Tibial nerve (tissue), 4 donors: ENCODE measurements at regions not wholly inside any gene's neighbourhood (a gene's known extent, or its start where the extent isn't known, plus 50 kb on each side); places are given as distances from the start of the nearest gene placed in this dataset.

ENCODE experiments used
- DNase-seq, 2 donors: peaks; one replicate each; pipeline ENCODE4 v3.0.0-alpha.2; 2019; ENCODE audit warnings: low spot score in 2 of 2
- H3K27ac ChIP-seq, 4 donors: fragments of 200-600 bp; sonication (generic) in 3 of 4; one replicate each; pipeline ENCODE4 v1.5.1; 2017 to 2019; ENCODE audit warnings: mild to moderate bottlenecking in 1 of 4
- H3K27me3 ChIP-seq, 2 donors: fragments of 200-600 bp; sonication (generic) in 1 of 2; one replicate each; pipeline versions ENCODE4 v1.5.1 to v1.6.0; 2017 to 2019
- H3K36me3 ChIP-seq, 3 donors: fragments of 200-600 bp; sonication (generic); one replicate each; pipeline ENCODE4 v1.5.1; 2018 to 2019
- H3K4me1 ChIP-seq, 4 donors: fragments of 200-600 bp; sonication (generic) in 3 of 4; one replicate each; pipeline ENCODE4 v1.5.1; 2017 to 2019
- H3K4me3 ChIP-seq, 4 donors: fragments of 200-600 bp; sonication (generic) in 3 of 4; one replicate each; pipeline ENCODE4 v1.5.1; 2017 to 2019; ENCODE audit warnings: mild to moderate bottlenecking in 1 of 4, moderate library complexity in 1 of 4
- H3K9me3 ChIP-seq, 4 donors: fragments of 200-600 bp; sonication (generic) in 3 of 4; one replicate each; pipeline ENCODE4 v1.5.1; 2017 to 2019
- CTCF ChIP-seq, 5 experiments: fragments of 200-600 bp in 3 of 5; fragments of 450-650 bp in 2 of 5; sonication (generic) in 3 of 5; IDR thresholded peaks; one replicate each; pipeline ENCODE4 v1.5.1; 2016 to 2019; ENCODE audit warnings: antibody characterized with exemption in 5 of 5, mild to moderate bottlenecking in 3 of 5, moderate library complexity in 2 of 5
- EP300 ChIP-seq, 2 donors: sonication (generic); formaldehyde crosslinking; IDR thresholded peaks; one replicate each; pipeline ENCODE4 v1.6.1; 2017; ENCODE audit warnings: antibody characterized with exemption in 2 of 2, mild to moderate bottlenecking in 1 of 2
- POLR2A ChIP-seq, 2 donors: fragments of 450-650 bp; IDR thresholded peaks; one replicate each; pipeline ENCODE4 v1.6.1; 2017; ENCODE audit warnings: antibody characterized with exemption in 2 of 2, mild to moderate bottlenecking in 2 of 2, moderate library complexity in 2 of 2
- WGBS, 2 donors: methylation state at CpG; one replicate each; pipeline ENCODE4 v1.1.5; 2018; 5-methylcytosine and 5-hydroxymethylcytosine counted together

- no peak overlapping the region for H3K4me3 ChIP-seq
- peaks cover 0 to 32% (median 0%) of the 10 kb centered on the region in 4 donors for H3K9me3 ChIP-seq
- TF ChIP-seq EP300 (IDR thresholded peaks at IDR 0.05) = no peak
- no peak for TF ChIP-seq CTCF (IDR thresholded peaks at IDR 0.05)
- TF ChIP-seq POLR2A (IDR thresholded peaks at IDR 0.05) = no peak
- H3K27me3 ChIP-seq = no peaks in the 10 kb centered on the region
- WGBS, 2 donors = 33 to 45% methylated on average over 6 of the region's 6 CpGs
- peaks cover 0 to 9% (median 0%) of the 10 kb centered on the region in 4 donors for H3K4me1 ChIP-seq
- DNase-seq = no peak
- H3K36me3 ChIP-seq = peaks cover 0 to 37% (median 0%) of the 10 kb centered on the region in 3 donors
- no peak overlapping the region for H3K27ac ChIP-seq
Observed at GRCh38 chr7:156590212-156590611, 50.4 kb upstream of the RNF32 start.

- no peaks in the 10 kb centered on the region for H3K27me3 ChIP-seq
- H3K9me3 ChIP-seq = peaks cover 0 to 31% (median 0%) of the 10 kb centered on the region in 4 donors
- no peak overlapping the region for H3K27ac ChIP-seq
- 51 to 52% methylated on average over 2 of the region's 2 CpGs for WGBS, 2 donors
- DNase-seq = no peak
- no peak overlapping the region for H3K4me3 ChIP-seq
- peaks cover 0 to 9% (median 0%) of the 10 kb centered on the region in 4 donors for H3K4me1 ChIP-seq
- TF ChIP-seq EP300 (IDR thresholded peaks at IDR 0.05) (no peak), POLR2A (IDR thresholded peaks at IDR 0.05) (no peak), CTCF (IDR thresholded peaks at IDR 0.05) (no peak)
- H3K36me3 ChIP-seq = peaks cover 0 to 35% (median 0%) of the 10 kb centered on the region in 3 donors
Observed at GRCh38 chr7:156589808-156590207, 50.8 kb upstream of the RNF32 start.

- no peak for TF ChIP-seq CTCF (IDR thresholded peaks at IDR 0.05)
- no peak for TF ChIP-seq EP300 (IDR thresholded peaks at IDR 0.05)
- TF ChIP-seq POLR2A (IDR thresholded peaks at IDR 0.05) = no peak
- H3K36me3 ChIP-seq = peaks cover 0 to 27% (median 0%) of the 10 kb centered on the region in 3 donors
- no peaks in the 10 kb centered on the region for H3K27me3 ChIP-seq
- WGBS, 2 donors = 95% methylated on average over 1 of the region's 1 CpG
- H3K9me3 ChIP-seq = peaks cover 0 to 16% (median 0%) of the 10 kb centered on the region in 4 donors
- no peak overlapping the region for H3K4me3 ChIP-seq
- peaks cover 0 to 9% (median 0%) of the 10 kb centered on the region in 4 donors for H3K4me1 ChIP-seq
- H3K27ac ChIP-seq = no peak overlapping the region
- DNase-seq = no peak
Observed at GRCh38 chr7:156585926-156586325, 54.6 kb upstream of the RNF32 start.

GRCh38 chr7:156585025-156585648 is 55.4 kb upstream of the RNF32 start:
- 41 to 49% methylated on average over 6 of the region's 6 CpGs for WGBS, 2 donors

More at GRCh38 chr7:156585025-156585648, 55.4 kb upstream of the RNF32 start:
- Histone ChIP-seq H3K9me3 (peaks cover 0 to 16% (median 0%) of the 10 kb centered on the region in 4 donors), H3K27me3 (no peaks in the 10 kb centered on the region), H3K36me3 (peaks cover 0 to 30% (median 0%) of the 10 kb centered on the region in 3 donors), H3K4me3 (no peak overlapping the region), H3K27ac (no peak overlapping the region), H3K4me1 (peaks cover 0 to 4% (median 0%) of the 10 kb centered on the region in 4 donors)
- no peak for DNase-seq
- no peak for TF ChIP-seq EP300 (IDR thresholded peaks at IDR 0.05)
- no peak for TF ChIP-seq CTCF (IDR thresholded peaks at IDR 0.05)
- TF ChIP-seq POLR2A (IDR thresholded peaks at IDR 0.05) = no peak
